Skin of body (tissue), 1 donor: ENCODE measurements at regions not wholly inside any gene's neighbourhood (a gene's known extent, or its start where the extent isn't known, plus 50 kb on each side); places are given as distances from the start of the nearest gene placed in this dataset.

Experiments
- DNase-seq: peaks from one replicate; lab custom pipeline; 2025; lab: John Stamatoyannopoulos, UW

- no peak for DNase-seq
Observed at GRCh38 chr21:26784974-26785373, 60.2 kb downstream of the ADAMTS1 start.

GRCh38 chr21:26783466-26784195, 61.6 kb downstream of the ADAMTS1 start:
- DNase-seq = peak; percentile 67

GRCh38 chr21:26782747-26783146, 62.5 kb downstream of the ADAMTS1 start:
- no peak for DNase-seq

- DNase-seq = no peak
Observed at GRCh38 chr21:26782331-26782730, 62.9 kb downstream of the ADAMTS1 start.

- no peak for DNase-seq
Observed at GRCh38 chr21:26781331-26781730, 63.9 kb downstream of the ADAMTS1 start.

- no peak for DNase-seq
Observed at GRCh38 chr21:26777166-26777565, 68.0 kb downstream of the ADAMTS1 start.

- no peak for DNase-seq
Observed at GRCh38 chr21:26776310-26777021, 68.7 kb downstream of the ADAMTS1 start.

- DNase-seq = no peak
Observed at GRCh38 chr21:26773058-26773457, 72.2 kb downstream of the ADAMTS1 start.

GRCh38 chr21:26769613-26770188, 75.5 kb downstream of the ADAMTS1 start:
- peak; percentile 57 for DNase-seq

- no peak for DNase-seq
Observed at GRCh38 chr21:26766826-26767325, 78.3 kb downstream of the ADAMTS1 start.

- no peak for DNase-seq
Observed at GRCh38 chr21:26761174-26761915, 83.9 kb downstream of the ADAMTS1 start.

- no peak for DNase-seq
Observed at GRCh38 chr21:26759731-26760130, 85.5 kb downstream of the ADAMTS1 start.

- no peak for DNase-seq
Observed at GRCh38 chr21:26758083-26758880, 86.9 kb downstream of the ADAMTS1 start.

GRCh38 chr21:26756491-26757159, 88.6 kb downstream of the ADAMTS1 start:
- DNase-seq = no peak

GRCh38 chr21:26754853-26755252, 90.4 kb downstream of the ADAMTS1 start:
- no peak for DNase-seq

GRCh38 chr21:26753822-26754221, 91.4 kb downstream of the ADAMTS1 start:
- DNase-seq = no peak

- no peak for DNase-seq
Observed at GRCh38 chr21:26752849-26753248, 92.4 kb downstream of the ADAMTS1 start.

- DNase-seq = no peak
Observed at GRCh38 chr21:26751305-26751704, 93.9 kb downstream of the ADAMTS1 start.

GRCh38 chr21:26748066-26748465, 97.1 kb downstream of the ADAMTS1 start:
- no peak for DNase-seq

GRCh38 chr21:26747216-26747615, 98.0 kb downstream of the ADAMTS1 start:
- DNase-seq = no peak
